GM06990 (cell line): ENCODE measurements at regions not wholly inside any gene's neighbourhood (a gene's known extent, or its start where the extent isn't known, plus 50 kb on each side); places are given as distances from the start of the nearest gene placed in this dataset.

ENCODE experiments used
- DNase-seq: peaks from one replicate; pipeline ENCODE4 v3.0.0-alpha.2; 2011; ENCODE audit not compliant: insufficient read length; ENCODE audit errors: extremely low read depth
- H3K27me3 ChIP-seq: replicated peaks from 2 replicates; pipeline ENCODE4 v1.6.0; 2011; ENCODE audit warnings: low read length; ENCODE audit not compliant: control insufficient read depth, insufficient read depth
- H3K36me3 ChIP-seq: 2 replicates; pipeline ENCODE4 v1.5.1; 2011; ENCODE audit warnings: low read length; ENCODE audit not compliant: control insufficient read depth, insufficient read depth
- H3K4me3 ChIP-seq: replicated peaks from 2 replicates; pipeline ENCODE4 v1.5.1; 2011; ENCODE audit warnings: low read depth, mild to moderate bottlenecking, control low read depth, low read length
- TF ChIP-seq, protein P1 (sequence below): IDR thresholded peaks from 2 replicates; pipeline ENCODE4 v1.5.1; 2011; ENCODE audit warnings: low read length, control low read depth, mild to moderate bottlenecking, inconsistent platforms; ENCODE audit not compliant: insufficient read depth, poor library complexity, severe bottlenecking

DNA sequence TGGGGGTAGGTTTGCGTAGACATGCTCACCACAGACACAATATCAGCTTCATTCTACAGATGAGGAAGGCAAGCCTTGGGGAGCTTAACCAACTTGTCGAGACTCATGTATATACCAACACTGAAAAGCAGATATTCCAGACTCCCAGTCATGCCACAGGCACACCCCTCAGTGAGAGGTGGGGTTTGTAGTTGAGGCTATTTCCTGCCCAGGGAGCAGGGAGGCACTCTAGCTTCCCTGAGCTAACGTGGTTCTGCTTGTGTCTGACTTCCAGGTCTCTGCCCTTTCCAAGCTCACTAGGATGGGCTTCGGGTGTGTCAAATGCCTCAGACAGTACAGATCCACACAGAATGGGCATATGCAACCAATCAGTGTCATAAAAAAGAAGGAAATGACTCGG is 122.3 kb upstream of the RUNX1 start:
- Histone ChIP-seq H3K36me3 (no peaks in the 10 kb centered on the region), H3K4me3 (no peak overlapping the region), H3K27me3 (no peaks in the 10 kb centered on the region)
- no peak for DNase-seq
- TF ChIP-seq, protein P1, sequence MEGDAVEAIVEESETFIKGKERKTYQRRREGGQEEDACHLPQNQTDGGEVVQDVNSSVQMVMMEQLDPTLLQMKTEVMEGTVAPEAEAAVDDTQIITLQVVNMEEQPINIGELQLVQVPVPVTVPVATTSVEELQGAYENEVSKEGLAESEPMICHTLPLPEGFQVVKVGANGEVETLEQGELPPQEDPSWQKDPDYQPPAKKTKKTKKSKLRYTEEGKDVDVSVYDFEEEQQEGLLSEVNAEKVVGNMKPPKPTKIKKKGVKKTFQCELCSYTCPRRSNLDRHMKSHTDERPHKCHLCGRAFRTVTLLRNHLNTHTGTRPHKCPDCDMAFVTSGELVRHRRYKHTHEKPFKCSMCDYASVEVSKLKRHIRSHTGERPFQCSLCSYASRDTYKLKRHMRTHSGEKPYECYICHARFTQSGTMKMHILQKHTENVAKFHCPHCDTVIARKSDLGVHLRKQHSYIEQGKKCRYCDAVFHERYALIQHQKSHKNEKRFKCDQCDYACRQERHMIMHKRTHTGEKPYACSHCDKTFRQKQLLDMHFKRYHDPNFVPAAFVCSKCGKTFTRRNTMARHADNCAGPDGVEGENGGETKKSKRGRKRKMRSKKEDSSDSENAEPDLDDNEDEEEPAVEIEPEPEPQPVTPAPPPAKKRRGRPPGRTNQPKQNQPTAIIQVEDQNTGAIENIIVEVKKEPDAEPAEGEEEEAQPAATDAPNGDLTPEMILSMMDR: no peak

GRCh38 chr21:35170818-35171217 is 121.7 kb upstream of the RUNX1 start:
- Histone ChIP-seq H3K27me3 (no peaks in the 10 kb centered on the region), H3K36me3 (no peaks in the 10 kb centered on the region), H3K4me3 (no peak overlapping the region)
- DNase-seq: no peak
- TF ChIP-seq, protein P1: no peak

GRCh38 chr21:35170244-35170643 is 121.1 kb upstream of the RUNX1 start:
- H3K27me3 ChIP-seq: no peaks in the 10 kb centered on the region
- no peaks in the 10 kb centered on the region for H3K36me3 ChIP-seq
- H3K4me3 ChIP-seq: no peak overlapping the region
- DNase-seq: no peak
- TF ChIP-seq, protein P1: no peak

GRCh38 chr21:35169574-35169973 is 120.5 kb upstream of the RUNX1 start:
- Histone ChIP-seq H3K4me3 (no peak overlapping the region), H3K36me3 (no peaks in the 10 kb centered on the region), H3K27me3 (no peaks in the 10 kb centered on the region)
- TF ChIP-seq, protein P1: no peak
- DNase-seq: no peak

GRCh38 chr21:35168735-35169134 is 119.6 kb upstream of the RUNX1 start:
- DNase-seq: no peak
- H3K27me3 ChIP-seq: no peaks in the 10 kb centered on the region
- TF ChIP-seq, protein P1: no peak
- H3K36me3 ChIP-seq: no peaks in the 10 kb centered on the region
- no peak overlapping the region for H3K4me3 ChIP-seq

DNA sequence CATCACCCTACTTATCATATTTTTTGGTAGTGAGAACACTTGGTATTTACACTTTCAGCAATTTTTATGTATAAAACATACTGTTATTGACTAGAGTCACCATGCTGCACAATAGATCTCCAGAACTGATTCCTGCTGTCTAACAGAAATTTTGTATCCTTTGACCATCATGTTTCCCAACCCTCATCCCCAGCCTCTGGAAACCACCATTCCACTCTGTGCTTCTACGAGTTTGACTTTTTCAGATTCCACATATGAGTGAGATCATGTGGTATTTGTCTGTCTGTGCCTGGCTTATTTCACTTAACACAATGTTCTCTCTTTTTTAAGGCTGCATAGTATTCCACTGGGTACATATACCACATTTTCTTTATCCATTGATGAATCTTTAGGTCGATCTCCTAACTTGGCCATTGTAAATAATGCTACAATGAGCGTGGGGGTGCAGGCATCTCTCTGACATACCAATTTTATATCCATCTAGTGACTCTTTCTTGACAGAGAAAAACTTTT is 115.9 kb upstream of the RUNX1 start:
- no peak overlapping the region for H3K4me3 ChIP-seq
- no peaks in the 10 kb centered on the region for H3K27me3 ChIP-seq
- no peaks in the 10 kb centered on the region for H3K36me3 ChIP-seq
- TF ChIP-seq, protein P1: no peak
- no peak for DNase-seq
